GM12875 (cell line): ENCODE measurements at regions not wholly inside any gene's neighbourhood (a gene's known extent, or its start where the extent isn't known, plus 50 kb on each side); places are given as distances from the start of the nearest gene placed in this dataset.

Experiments
- H3K4me3 ChIP-seq: one replicate; pipeline ENCODE4 v1.5.1; 2011; ENCODE audit warnings: low read depth, low read length, control low read depth
- CTCF ChIP-seq: IDR thresholded peaks from 2 replicates; pipeline ENCODE4 v1.5.1; 2011; ENCODE audit warnings: low read depth, mild to moderate bottlenecking, control low read depth, inconsistent platforms, low read length, moderate library complexity, borderline replicate concordance; ENCODE audit not compliant: insufficient read depth

DNA sequence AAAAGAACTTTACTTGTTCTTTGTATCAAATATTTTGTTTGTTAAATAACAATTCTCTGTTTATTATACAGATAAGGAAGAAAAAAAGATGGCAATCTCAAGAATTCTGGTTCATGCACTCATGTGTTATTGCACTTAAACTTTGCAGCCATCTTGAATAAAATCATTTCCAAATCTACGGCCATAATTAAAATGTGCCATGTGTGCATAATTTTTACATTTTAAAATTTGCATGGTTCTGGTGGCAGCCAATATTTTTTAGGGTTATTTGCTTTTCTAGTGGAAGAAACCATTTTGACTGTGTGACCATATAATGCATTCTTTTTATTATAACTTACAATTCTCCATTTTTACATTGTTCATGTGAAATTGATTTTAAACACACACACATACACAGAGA lies 1518.1 kb upstream of the ZEB2 start:
- no peak for TF ChIP-seq CTCF

GRCh38 chr2:146037334-146037870 lies 1517.5 kb upstream of the ZEB2 start:
- no peak overlapping the region for H3K4me3 ChIP-seq
- TF ChIP-seq CTCF = no peak

More for the DNA sequence above, 1518.1 kb upstream of the ZEB2 start:
- no peak overlapping the region for H3K4me3 ChIP-seq

- no peak overlapping the region for H3K4me3 ChIP-seq
- TF ChIP-seq CTCF = no peak
Observed at GRCh38 chr2:146031158-146031557, 1511.2 kb upstream of the ZEB2 start.

- TF ChIP-seq CTCF = no peak
- no peak overlapping the region for H3K4me3 ChIP-seq
Observed at GRCh38 chr2:146027156-146027555, 1507.2 kb upstream of the ZEB2 start.

DNA sequence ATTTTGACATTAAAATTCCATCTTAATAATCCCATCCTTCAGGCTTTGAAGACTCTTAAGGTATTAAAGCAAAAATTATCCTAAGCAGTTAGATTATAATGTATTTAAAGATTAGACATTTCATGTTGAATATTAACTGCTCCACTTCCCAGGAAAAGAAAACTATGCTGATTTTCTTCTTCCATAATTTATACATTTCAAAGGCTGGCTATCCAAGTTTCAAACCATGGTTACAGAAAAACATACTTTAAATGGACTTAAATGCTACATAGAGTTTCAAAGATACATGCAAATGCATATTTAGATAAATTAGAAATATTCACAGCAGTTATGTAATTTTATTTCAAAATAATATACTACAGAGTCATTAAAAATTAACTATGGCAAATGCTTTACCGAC lies 1505.6 kb upstream of the ZEB2 start:
- no peak overlapping the region for H3K4me3 ChIP-seq
- no peak for TF ChIP-seq CTCF

DNA sequence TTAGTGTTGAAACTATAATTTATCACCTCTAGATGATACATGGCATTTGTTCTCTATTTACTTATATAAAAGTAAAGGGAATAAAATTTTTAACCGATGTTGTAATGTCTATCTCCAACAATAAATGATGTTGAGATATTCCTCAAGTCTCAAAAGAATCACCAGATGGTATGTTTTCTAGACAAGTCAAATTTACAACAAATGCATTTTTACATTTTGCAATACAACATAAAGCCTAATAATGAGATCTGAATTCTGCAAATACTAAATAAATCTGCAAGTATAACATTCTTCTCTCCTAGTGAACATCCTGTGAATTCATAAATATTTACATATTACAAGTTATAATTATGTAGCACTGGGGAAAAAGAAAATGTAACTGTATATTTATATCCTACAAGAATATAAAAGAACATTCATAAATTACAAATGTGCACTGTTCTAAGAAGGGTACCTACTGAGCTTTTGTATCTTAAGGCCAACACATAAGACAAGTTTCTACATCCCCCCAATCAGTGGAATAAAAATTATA lies 1504.4 kb upstream of the ZEB2 start:
- H3K4me3 ChIP-seq = no peak overlapping the region
- no peak for TF ChIP-seq CTCF

DNA sequence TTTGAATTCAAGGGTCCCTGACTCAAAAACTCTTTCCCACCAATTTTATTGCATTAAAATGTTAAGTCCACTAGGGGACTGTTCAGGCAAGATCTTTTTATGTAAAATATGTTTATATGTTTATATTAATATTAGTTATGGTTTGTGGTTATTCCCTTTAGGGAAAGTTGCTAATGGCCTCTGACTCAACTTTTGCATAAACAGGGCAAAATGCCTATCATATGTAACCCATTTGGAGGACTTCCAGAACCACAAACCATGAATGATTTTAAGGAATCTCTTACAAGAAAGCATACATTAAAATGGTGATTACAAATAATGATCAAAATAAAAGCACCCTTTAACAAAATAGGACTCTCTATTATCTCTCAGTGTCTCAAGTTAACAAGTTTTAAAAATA lies 1484.5 kb upstream of the ZEB2 start:
- TF ChIP-seq CTCF = no peak
- no peak overlapping the region for H3K4me3 ChIP-seq
